Keratinocyte (primary cell): ENCODE measurements at regions not wholly inside any gene's neighbourhood (a gene's known extent, or its start where the extent isn't known, plus 50 kb on each side); places are given as distances from the start of the nearest gene placed in this dataset.

Source experiments
- EZH2 ChIP-seq: IDR thresholded peaks from one replicate; pipeline ENCODE4 v1.6.1; 2012; ENCODE audit warnings: inconsistent platforms, mild to moderate bottlenecking, low read length, moderate library complexity
- TF ChIP-seq, protein P1 (sequence below), 3 experiments: IDR thresholded peaks in 1 of 3; conservative IDR thresholded peaks in 1 of 3; optimal IDR thresholded peaks in 1 of 3; 2 replicates in 2 of 3; 3 replicates in 1 of 3; pipeline versions ENCODE3 to v1.5.1; 2011; ENCODE audit warnings: low read length in 3 of 3, mild to moderate bottlenecking in 3 of 3, moderate library complexity in 2 of 3, control low read depth in 1 of 3, inconsistent platforms in 1 of 3; ENCODE audit not compliant: insufficient read depth in 2 of 3; ENCODE audit errors: extremely low read depth in 1 of 3

DNA sequence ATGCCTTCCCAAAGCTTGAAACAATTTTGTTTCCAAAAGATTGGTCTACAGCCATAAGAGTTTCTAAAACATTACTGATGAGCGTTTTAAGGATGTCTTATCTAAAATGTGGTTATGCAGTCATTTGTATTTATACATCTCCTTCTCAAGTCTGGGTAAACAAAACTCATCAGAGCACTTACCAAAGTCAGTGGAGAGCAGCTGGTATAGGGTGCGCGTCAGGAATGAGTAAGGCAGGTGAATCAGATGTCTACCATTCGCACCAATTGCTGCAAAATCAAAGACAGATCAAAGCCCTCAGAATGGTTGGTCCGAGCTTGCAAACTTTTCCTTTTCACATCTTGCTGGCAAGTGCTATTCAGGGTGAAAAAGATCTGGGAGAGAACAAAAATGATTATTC, 65.6 kb upstream of the FAM171A1 start:
- TF ChIP-seq, protein P1, sequence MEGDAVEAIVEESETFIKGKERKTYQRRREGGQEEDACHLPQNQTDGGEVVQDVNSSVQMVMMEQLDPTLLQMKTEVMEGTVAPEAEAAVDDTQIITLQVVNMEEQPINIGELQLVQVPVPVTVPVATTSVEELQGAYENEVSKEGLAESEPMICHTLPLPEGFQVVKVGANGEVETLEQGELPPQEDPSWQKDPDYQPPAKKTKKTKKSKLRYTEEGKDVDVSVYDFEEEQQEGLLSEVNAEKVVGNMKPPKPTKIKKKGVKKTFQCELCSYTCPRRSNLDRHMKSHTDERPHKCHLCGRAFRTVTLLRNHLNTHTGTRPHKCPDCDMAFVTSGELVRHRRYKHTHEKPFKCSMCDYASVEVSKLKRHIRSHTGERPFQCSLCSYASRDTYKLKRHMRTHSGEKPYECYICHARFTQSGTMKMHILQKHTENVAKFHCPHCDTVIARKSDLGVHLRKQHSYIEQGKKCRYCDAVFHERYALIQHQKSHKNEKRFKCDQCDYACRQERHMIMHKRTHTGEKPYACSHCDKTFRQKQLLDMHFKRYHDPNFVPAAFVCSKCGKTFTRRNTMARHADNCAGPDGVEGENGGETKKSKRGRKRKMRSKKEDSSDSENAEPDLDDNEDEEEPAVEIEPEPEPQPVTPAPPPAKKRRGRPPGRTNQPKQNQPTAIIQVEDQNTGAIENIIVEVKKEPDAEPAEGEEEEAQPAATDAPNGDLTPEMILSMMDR (optimal IDR thresholded peaks at IDR 0.05 in 1 of 3, IDR thresholded peaks at IDR 0.05 in 1 of 3, conservative IDR thresholded peaks at IDR 0.05 in 1 of 3; ENCODE audit: extremely low read depth in 1 of 3, insufficient read depth in 2 of 3, low read length in 3 of 3), result no peak
- TF ChIP-seq EZH2, result no peak
